NCI-H524 (cell line): ENCODE measurements at regions not wholly inside any gene's neighbourhood (a gene's known extent, or its start where the extent isn't known, plus 50 kb on each side); places are given as distances from the start of the nearest gene placed in this dataset.
A peak's percentile ranks its signal among the peaks of the same experiment; 100 is the strongest.

Experiments used
- DNase-seq, 2 experiments: peaks; one replicate each; lab custom pipeline; 2025; lab: John Stamatoyannopoulos, UW

DNA sequence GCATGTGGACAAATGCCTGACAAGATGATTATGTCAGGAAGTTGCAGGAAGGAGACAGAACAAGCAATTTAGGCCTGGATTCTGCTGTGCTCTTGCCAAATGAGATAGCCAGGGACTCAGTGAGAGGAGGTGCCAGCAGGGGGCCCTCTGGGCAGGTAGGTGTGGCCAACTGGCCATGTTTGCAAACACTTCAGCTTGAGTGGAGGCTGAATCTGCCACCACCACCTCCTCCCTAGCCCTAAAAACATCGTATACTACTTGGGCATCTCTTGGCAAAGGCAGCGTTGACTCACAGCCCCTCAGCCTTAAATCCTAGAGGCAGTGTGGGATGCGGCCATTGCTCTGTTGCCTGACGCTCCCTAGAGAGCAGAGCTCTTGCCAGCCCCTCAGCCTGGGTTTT lies 95.1 kb upstream of the PLET1 start:
- DNase-seq, result peak; percentile 38 to 63

DNA sequence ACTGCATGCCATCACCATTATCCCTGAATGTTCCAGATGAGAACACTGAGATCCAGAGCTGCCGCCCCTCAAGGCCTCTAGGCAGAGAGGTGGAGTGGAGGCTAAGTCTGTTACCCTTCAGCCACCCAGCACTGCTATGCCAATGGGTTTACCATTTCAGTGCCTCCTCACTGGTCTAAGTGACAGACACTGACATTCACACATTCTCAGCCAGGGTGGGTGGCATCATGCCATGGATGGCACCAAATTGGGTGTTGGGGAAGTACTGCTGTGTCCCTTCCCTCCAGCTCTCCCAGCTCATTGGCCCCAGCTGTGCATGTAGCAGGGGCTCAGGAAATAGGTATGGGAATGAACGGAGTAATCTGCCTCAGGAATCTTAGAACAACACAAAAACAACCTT lies 96.8 kb upstream of the PLET1 start:
- DNase-seq, result no peak

DNA sequence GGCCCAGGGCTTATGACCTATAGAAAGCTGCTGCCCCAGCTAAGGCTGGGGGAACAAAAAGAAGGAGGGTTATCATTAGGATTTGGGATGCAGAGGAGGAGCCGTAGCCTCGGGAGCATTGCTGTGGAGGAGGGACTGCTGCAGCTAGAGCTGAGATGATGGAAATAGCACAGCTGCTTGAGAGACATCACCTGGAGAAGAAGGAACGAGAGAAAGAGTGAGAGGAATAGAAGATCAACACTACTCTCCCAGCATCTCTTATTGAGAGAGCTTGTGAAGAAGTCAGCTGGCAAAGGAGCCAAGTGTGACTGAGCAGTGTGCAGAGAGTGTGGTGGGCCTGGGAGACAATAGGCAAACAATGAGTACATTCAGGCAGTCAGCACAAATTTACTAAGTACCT lies 100.7 kb upstream of the PLET1 start:
- no peak for DNase-seq

DNA sequence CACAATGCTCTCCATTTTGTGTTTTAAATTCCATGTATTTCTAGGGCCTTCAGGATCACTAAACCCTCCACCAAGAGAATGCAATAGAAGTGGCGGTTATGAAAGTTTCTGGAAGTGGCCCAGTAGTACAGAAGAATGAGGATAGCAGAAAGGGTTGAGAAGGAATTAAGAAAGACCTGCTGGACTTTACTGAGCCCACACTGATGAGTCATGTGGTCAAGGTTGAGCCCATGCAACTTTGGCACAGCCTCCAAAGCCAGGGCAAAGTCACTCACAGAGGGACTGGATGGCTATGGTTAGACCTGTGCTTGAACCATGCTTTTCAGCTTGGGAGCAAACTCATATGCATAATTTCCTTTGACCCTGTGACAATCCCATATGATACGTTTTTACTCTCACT lies 102.9 kb upstream of the PLET1 start:
- no peak for DNase-seq

DNA sequence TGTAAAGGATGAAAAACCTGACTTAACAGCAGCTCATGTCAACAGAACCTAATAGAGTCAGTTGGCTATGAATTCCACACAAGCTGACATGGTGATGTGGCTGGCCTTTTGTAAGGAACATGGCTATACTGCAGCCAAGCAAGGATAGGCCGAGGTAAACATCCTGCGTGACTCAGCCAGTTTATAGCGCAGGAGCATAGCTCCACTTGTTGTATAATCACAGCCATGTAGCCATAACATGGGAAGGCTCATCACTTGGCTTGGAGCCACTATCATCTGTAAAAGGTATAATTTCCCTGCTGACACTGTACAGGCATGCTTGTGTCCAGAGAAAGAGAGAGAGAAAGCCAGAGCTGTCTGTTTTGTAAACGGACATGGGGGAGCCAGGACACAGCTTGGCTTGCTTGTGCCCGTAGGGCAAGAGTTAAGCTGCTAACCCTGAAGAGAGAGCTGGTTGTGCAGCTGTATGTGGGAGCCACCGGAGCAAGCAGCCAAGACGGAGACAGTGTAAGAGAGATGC lies 104.4 kb upstream of the PLET1 start:
- DNase-seq, result no peak

DNA sequence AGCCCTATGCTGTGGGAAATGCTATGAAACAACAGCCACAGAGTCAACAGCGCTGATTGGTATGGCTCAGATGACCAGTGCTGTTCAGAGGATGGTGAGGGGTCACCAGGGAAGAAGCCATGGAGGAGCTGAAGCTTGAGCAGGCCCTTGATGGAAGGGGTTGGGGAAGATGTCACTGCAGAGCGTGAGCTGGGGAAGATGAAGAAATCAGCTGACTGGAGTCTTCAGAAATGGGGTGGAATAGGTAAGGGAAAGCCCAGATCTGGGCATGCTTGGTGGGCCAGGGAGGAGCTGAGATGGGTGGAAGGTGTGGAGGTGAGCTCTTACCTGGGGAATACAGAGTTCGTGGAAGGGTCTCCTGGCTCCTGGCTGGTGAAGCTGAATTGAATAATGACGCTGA lies 105.4 kb upstream of the PLET1 start:
- DNase-seq, result no peak

DNA sequence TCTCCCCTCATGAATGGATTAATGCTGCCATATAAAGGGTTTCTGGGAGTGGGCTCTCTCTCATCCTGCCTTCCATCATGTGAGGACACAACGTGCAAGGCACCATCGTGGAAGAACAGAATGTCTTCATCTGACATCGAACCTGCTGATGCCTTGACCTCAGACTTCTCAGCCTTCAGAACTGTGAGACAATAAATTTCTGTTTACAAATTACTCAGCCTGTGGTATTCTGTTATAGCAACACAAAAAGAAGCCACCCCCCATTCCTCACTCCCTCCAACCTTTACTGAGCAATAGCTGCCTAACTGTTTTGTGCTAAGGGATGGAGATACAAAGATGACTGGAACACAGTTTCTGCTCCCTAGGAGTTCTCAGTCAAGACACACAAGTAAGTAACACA lies 106.1 kb upstream of the PLET1 start:
- no peak for DNase-seq

DNA sequence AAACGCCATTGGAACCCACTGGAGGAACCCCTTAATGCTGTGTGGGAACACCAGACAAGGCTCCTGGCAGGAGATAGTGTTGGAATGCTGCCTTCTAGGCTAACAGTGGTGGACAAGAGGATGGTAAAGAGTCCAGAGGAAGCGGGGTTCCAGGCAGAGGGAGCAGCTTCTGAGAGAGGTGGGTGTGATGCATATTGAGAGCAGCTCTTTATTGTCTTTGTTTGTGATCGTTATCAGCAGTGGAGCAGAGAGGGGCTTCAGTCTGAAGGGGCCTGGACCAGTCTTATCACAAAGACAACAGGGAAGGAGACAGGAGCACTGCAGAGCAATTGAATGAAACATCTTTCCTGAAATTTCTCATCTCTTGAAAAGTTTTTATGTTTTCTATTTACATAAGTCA lies 106.8 kb upstream of the PLET1 start:
- no peak for DNase-seq

DNA sequence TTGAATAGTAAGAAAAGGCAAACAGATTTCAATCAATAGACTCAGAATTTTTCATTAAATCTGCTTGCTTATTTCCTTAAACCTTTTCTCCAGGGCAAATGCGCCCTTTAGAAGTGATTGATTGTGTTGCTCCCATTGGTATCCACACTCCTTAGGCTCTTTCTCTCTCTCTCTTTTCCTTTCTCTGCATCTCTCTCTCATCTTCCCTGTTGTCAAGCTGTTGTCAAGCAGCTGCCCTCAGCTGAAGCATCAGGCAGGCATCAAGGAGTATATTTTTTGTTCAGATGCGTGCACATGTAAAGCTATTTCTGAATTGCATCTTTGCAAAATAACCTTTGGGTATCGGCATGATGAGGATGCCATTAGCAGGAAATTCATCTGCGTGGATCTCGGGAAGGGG lies 107.2 kb upstream of the PLET1 start:
- DNase-seq, result no peak

DNA sequence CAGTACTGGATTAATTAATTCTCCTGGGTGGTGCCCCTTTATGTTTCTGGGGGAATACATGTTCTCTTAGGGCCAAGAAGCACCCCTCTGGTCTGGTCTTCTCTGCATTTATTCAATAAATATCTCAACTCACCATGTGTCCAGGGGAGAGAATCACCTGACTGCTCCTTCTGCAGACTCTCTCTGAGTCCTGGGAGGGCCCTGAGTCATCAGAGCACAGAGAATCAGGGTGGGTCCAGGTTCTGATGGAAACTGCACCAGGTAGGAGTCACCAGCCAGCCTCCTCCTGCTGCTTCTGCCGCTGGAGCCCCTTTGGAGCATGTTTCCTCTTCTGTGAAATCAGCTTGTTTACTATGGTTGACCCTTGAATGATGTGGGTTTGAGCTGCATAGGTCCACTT lies 107.7 kb upstream of the PLET1 start:
- DNase-seq, result no peak

DNA sequence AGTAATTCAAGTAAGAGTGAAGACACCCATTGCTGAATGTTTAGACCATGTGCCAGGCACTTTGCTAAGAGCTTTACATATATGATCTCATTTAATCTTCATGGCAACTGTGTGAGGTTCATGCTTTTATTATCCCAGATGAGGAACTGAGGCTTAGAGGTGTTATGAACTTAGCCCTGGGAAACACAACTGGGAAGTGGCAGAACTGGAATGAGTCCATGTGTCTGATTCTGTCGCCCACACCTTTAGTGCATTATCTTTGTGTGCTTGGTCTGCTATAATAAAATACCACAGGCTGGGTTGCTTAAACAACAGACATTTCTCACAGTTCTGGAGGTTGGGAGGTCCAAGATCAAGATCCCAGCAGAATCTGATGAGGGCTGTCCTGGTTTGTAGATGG lies 108.7 kb upstream of the PLET1 start:
- DNase-seq, result no peak

DNA sequence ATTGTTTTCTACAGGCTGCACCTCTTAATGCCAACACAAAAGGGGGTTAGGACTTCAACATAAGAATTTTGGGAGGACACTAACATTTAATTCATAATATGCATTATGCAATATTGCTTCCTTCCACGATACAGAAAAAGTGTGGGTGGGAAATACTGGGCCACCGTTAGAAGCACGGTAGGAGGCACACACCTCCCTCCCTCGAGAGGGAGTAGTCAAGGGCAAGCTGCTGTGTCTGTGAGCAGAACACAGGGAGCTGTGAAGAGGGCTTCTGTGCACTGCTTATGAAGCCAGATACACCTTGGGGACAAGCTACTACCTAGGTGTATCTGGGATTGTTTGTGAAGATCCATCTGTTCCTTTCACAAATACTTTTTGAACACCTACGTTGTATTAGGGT lies 109.3 kb upstream of the PLET1 start:
- no peak for DNase-seq

DNA sequence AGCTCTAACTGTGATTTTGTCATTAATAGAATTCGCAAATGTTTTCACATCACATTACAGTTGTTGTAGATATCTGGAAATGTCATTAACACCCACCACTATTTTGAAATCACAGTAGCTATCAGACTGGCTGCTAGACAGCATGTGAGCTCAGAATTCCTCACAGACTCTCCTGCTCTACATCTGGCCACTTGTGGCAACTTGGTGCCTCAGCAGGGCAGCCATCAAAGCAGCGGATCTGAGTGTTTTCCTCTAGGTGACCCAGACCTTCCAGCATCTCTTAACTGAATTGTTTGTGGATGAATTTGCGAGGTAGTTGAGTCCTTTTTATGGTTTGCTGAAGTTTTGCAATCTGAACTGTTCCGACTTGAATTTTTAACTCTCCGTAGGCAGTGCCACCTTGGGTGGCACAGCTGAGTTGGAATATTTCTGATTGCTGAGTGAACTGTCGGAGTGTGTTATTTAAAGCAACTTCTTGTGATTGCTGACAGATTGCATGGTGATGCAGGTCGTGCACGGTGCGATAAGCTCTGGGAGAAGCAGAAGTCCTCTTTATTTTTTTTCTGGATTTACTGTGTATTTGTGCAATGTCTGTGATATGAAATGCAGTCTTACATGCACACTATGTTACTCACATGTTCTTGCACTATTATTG lies 114.0 kb upstream of the PLET1 start:
- DNase-seq, result no peak

DNA sequence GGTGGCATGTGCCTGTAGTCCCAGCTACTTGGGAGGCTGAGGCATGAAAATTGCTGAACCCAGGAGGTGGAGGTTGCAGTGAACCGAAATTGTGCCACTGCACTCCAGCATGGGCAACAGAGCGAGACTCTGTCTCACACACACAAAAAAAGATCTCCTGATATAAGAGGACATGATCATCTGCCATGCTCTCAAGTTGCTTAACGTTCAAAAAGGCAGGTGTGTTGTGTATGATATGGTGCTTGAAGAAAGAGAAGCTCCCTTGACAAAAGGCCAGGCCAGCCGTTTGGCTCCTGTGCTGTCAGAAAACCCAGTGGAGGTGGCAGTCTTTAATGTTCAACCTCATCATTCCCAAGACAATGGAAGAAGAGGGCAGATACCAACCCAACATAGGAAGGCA lies 117.3 kb upstream of the PLET1 start:
- DNase-seq, result no peak

DNA sequence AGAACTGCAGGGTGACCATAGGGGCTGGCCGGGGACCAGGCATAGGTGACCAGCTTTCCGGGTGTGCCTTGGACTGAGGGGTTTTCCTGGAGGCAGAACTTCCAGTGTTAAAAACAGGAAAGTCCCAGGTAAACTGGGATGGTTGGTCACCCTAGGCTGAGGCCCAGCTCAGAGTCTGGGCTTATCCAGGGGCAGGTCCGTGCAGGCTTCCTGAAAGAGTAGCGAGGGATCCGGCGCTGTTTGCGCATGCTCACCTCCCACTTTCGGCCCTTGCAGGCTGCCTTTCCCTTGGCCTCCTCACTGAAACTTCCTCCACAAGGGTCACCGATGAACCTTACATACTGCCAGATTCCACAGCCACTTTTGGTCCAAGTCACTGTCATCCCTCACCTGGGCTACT lies 119.8 kb upstream of the PLET1 start:
- no peak for DNase-seq

DNA sequence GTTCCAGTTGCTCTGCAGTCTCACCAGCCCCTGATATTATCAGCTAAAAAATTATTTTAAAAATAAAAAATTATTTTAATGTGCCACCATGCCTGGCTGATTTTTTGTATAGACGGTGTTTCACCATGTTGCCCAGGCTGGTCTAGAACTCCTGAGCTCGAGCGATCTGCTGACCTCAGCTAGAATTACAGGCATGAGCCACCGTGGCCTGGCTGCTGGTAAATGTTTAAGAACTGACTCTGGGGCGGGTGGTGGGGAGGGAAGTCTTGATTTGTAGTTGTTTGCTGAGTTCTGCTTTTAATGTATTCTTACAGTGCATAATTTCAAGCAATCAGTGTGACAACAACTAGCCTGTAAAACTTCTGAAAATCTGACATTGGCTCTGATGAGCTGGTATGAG lies 120.9 kb upstream of the PLET1 start:
- DNase-seq, result no peak

DNA sequence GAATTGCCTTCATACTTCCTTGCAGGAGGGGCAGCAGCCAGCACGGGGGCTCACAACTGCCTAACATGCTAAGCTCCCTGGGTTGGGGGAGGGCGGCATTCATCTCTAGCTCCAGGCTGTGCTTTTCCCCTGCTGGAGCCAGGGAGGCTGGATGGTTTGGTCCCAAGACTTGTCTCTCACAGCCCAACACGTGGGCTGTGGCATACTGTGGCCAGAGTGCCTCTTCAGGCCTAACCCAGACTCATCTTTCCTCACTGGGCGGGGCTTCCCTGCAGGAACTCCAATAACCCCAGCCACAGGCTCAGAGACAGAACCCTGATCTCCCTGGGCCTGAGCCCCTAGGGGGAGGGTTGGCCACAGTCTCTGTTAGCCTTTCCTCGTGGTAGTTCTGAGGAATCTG lies 121.9 kb upstream of the PLET1 start:
- DNase-seq, result no peak

DNA sequence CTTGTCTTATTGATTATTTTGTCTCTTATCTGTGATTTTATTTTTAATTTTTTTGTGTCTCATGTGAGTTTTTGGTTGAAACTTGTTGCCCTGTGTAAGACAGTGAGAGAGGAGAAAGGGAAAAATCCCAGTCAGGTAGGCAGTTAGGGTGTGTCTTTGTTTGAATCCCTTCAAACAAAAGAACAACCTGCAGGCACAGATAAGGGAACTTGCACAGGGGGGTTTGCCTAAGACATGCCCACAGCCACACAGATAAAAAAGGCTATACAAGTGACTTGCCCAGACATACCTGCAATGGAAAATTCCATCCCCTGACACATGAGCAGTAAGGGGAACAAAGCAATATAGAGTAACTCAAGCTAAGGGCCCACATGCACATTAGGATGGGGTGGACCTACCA lies 127.8 kb upstream of the PLET1 start:
- DNase-seq, result no peak

DNA sequence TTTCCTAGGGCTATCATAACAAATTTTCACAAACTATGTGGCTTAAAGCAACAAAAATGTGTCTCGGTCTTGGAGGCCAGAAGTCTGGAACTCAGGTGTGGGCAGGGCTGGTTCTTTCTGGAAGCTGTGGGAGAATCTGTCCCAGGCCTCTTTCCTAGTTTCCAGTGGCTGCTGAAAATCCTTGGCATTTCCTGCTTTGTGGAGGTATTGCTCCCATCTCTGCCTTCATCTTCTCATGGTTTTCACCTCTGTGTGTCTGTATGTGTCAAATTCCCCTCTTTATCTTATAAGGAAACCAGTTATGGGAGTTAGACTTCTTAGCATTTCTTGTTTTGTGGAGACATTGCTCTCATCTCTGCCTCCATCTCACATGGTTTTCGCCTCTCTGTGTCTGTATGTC lies 130.4 kb upstream of the PLET1 start:
- DNase-seq, result no peak

DNA sequence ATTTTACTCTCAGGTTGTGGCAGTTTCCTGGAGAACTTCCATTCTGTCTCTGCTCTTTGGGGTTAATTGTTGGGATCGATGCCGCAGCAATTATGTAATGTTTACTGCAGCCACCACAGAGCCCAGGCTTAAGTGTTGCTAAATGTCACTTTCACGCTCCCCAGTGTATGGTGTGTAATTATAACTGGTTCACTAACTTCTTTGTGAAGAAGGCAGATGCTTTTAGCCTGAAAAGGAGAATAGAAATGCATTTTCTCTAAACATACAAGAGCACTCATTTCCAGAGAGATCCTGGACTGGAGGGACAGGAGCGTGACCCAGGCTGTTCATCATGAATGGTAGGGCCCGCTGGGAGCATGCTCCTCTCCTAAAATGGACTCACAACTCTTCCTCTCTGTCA lies 132.2 kb upstream of the PLET1 start:
- DNase-seq, result no peak

DNA sequence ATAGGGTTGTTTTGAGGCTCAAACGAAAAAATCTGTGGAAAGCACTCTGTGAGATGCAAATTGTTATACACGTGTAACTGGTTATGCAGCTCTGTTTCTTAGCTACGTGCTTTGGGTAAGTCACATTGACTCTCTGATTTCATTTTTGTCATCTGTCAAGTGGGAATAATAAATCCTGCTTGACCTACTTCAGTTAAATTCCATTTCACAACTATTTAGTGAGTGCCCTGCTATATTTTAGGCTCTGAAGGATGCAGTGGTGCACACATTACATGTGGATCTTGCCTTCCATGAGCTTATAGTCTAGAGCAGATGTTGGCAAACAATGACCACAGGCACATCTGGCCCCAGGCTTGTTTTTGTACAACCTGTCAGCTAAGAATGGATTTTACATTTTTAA lies 133.6 kb upstream of the PLET1 start:
- DNase-seq, result no peak

DNA sequence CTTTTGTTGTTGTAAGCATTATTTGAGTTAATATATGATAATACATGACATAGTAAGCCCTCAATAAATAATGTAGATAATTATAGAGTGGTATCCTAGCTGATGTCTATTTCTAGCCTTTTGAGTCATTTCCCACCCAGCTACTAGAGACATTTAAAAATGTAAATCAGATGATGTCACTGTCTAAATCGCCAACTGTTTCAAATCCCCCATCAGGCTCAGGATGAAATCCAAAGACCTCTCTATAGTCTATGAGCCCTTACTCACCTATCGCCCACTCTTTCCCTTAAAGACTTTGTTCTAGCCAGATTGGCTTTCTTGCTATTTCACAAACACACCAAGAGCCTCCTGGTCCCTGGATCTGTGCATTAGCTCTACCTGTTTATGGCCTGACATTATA lies 135.4 kb upstream of the PLET1 start:
- DNase-seq, result no peak

DNA sequence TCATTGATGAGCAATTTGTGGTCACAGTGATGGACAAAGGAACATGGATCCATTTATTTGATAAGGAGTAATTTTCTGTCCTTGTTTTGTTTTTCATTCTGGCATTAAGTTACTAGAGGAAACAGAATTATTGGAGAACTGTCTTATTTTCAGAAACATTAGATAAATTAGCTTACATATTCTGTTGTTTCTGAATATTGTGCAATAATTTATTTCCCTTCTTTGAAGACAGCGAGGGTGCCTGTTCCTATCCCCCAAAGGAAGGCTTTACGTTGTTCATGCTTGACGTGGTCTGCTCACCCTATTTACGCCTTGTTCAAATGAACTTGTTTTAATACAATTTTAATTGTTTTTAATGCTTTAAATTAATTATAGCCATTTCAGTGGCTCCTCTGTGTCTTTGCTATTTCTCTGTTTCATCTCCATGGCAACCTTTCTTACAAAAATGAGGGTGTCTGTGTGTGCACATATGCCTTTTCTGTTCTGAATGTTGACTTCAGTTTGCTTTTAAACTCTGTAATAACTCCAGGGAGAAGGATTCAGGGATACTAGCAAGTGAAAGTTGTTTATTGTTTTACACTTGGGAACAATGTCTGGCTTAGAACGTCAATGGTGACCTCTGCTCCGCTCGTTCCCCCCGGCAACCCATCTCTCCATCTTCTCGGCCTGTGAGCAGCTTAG lies 138.3 kb upstream of the PLET1 start:
- no peak for DNase-seq

DNA sequence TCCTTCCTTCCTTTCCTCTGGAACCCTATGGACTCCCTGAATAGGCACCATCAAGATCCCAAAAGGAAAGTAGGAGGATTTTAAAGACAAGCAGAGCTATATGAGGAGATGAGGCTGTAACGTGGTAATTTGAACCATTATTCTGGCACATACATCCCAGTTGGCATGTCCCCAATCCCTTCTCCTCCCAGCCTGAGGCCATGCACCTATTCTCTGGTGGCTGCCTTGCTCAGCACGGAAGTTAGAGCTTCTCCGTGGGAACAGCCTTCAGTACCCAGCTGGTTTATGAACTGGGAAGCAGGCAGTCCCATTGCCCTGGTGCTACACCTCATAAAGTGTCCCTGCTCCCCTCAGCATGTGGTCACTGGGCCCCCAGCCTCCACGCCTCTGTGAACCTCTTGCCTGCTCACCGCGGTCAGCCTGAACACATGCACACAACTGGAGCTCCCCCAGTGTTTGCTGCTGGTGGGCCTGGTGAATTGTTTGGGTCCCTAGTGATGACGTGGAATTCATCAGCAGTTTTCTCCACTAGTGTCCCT lies 139.9 kb upstream of the PLET1 start:
- no peak for DNase-seq
